Brain microvascular endothelial cell (primary cell): ENCODE measurements at regions not wholly inside any gene's neighbourhood (a gene's known extent, or its start where the extent isn't known, plus 50 kb on each side); places are given as distances from the start of the nearest gene placed in this dataset.

ENCODE experiments used
- DNase-seq: peaks from one replicate; pipeline ENCODE4 v3.0.0-alpha.2; 2020
- H3K27ac ChIP-seq: fragments of 250-450 bp; sonication (Bioruptor Pico); 2 replicates; pipeline ENCODE4 v1.5.1; 2020; ENCODE audit warnings: mild to moderate bottlenecking, moderate library complexity
- H3K27me3 ChIP-seq: fragments of 250-450 bp; sonication (Bioruptor Pico); replicated peaks from 2 replicates; pipeline ENCODE4 v1.5.1; 2020; ENCODE audit warnings: mild to moderate bottlenecking
- H3K36me3 ChIP-seq: fragments of 250-450 bp; sonication (Bioruptor Pico); replicated peaks from 2 replicates; pipeline ENCODE4 v1.5.1; 2020; ENCODE audit warnings: mild to moderate bottlenecking
- H3K4me3 ChIP-seq: 2 replicates; pipeline ENCODE4 v1.5.1; 2011; ENCODE audit warnings: low read depth, mild to moderate bottlenecking, control low read depth, low read length, moderate library complexity
- CTCF ChIP-seq: IDR thresholded peaks from 2 replicates; pipeline ENCODE4 v1.5.1; 2011; ENCODE audit warnings: low read depth, mild to moderate bottlenecking, moderate library complexity, low read length, control low read depth, inconsistent platforms; ENCODE audit errors: missing control alignments
- in situ Hi-C: cut with HindIII; loops from 2 replicates; pipeline ENCODE4 v1.10.0; 2017; ENCODE audit warnings: low sequenced_read_pairs, low pct_ligation_motif_present

DNA sequence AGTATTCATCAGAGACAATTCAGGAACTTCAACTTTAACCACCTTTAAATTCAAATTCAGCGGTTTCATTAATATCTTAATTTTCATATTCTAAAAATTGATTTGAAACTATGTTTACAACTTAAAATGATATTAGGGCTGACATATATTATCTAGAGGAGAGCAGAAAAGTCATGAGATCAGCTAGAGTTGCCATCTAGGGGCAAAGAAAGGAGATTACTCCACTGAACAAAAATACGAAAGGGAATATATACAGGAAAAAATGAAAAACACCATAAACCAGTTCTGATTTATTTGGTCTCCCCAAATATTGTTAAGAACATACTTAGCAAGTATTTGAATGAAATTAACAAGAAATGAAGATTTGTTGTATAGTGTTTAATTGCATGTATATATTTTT lies 946.3 kb downstream of the DTWD2 start:
- no peak for DNase-seq
- in situ Hi-C loops: no loop called here
- H3K27ac ChIP-seq: no peak overlapping the region
- H3K27me3 ChIP-seq: no peaks in the 10 kb centered on the region
- TF ChIP-seq CTCF: no peak
- no peak overlapping the region for H3K4me3 ChIP-seq
- H3K36me3 ChIP-seq: no peaks in the 10 kb centered on the region

- Histone ChIP-seq H3K4me3 (no peak overlapping the region), H3K27me3 (no peaks in the 10 kb centered on the region), H3K36me3 (no peaks in the 10 kb centered on the region), H3K27ac (no peak overlapping the region)
- TF ChIP-seq CTCF: no peak
- in situ Hi-C loops: no loop called here
- DNase-seq: no peak
These were observed 947.9 kb downstream of the DTWD2 start for GRCh38 chr5:118040496-118040895.

DNA sequence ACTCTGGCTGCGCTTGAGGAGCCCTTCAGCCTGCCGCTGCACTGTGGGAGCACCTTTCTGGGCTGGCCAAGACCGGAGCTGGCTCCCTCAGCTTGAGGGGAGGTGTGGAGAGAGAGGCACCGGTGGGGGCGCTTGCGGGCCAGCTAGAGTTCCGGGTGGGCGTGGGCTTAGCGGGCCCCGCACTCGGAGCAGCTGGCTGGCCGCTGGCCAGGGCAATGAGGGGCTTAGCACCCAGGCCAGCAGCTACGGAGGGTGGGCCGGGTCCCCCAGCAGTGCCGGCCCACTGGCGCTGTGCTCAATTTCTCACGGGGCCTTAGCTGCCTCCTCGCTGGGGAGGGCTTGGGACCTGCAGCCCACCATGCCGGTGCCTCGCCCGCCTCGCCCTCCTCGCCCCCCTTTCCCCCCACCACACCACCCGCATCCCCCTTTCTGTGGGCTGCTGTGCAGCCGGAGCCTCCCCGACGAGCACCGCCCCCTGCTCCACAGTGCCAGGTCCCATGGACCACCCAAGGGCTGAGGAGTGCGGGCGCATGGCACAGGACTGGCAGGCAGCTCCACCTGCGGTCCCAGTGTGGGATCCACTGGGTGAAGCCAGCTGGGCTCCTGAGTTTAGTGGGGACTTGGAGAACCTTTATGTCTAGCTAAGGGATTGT lies 954.5 kb downstream of the DTWD2 start:
- in situ Hi-C loops: no loop called here
- H3K36me3 ChIP-seq: no peaks in the 10 kb centered on the region

GRCh38 chr5:118029807-118030206 lies 958.5 kb downstream of the DTWD2 start:
- in situ Hi-C loops: no loop called here
- H3K4me3 ChIP-seq: no peak overlapping the region
- no peak overlapping the region for H3K27ac ChIP-seq
- H3K27me3 ChIP-seq: no peaks in the 10 kb centered on the region
- no peaks in the 10 kb centered on the region for H3K36me3 ChIP-seq
- no peak for TF ChIP-seq CTCF
- no peak for DNase-seq

More for the DNA sequence above, 954.5 kb downstream of the DTWD2 start:
- H3K4me3 ChIP-seq: no peak overlapping the region
- no peak for TF ChIP-seq CTCF
- no peaks in the 10 kb centered on the region for H3K27me3 ChIP-seq
- DNase-seq: no peak
- H3K27ac ChIP-seq: no peak overlapping the region

GRCh38 chr5:118022062-118022461 lies 966.3 kb downstream of the DTWD2 start:
- Histone ChIP-seq H3K27me3 (no peaks in the 10 kb centered on the region), H3K4me3 (no peak overlapping the region), H3K27ac (no peak overlapping the region), H3K36me3 (no peaks in the 10 kb centered on the region)
- DNase-seq: no peak
- in situ Hi-C loops: no loop called here
- no peak for TF ChIP-seq CTCF

DNA sequence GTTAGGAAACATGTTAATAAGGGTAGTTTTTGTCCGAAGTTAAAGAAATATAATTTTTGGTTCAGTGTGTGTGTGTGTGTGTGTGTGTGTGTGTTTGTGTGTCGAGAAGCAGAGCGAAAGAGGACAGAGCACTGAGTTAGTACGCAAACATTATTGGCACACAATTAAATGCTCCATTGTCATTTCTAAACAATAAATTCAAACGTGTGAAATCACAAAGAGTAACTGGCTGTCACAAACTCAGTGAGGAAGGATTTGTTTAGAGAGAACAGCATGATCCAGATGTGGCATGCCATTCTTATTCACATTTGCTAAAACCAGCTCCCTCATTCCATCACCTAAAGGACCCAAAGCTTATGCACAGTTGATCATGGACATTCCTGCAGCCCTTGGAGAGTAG lies 970.8 kb downstream of the DTWD2 start:
- Histone ChIP-seq H3K27ac (no peak overlapping the region), H3K4me3 (no peak overlapping the region), H3K36me3 (no peaks in the 10 kb centered on the region), H3K27me3 (no peaks in the 10 kb centered on the region)
- TF ChIP-seq CTCF: no peak
- in situ Hi-C loops: no loop called here
- DNase-seq: no peak
